OCI-LY3 (cell line): ENCODE measurements at regions not wholly inside any gene's neighbourhood (a gene's known extent, or its start where the extent isn't known, plus 50 kb on each side); places are given as distances from the start of the nearest gene placed in this dataset.
"Not testable (repeated sequence)": the region's sequence is repeated elsewhere in the genome, so short reads cannot be mapped to it uniquely, and the experiment has no call there.

ENCODE experiments used
- H2AFZ ChIP-seq: fragments of 200-600, 300-600 bp; shearing (Covaris generic); 2 replicates; pipeline ENCODE4 v1.6.0; 2014; ENCODE audit warnings: antibody characterized with exemption, low read depth, low read length
- H3K27ac ChIP-seq: fragments of 200-600, 300-600 bp; sonication (generic); 2 replicates; pipeline ENCODE4 v1.5.1; 2014; ENCODE audit warnings: mild to moderate bottlenecking, low read length, moderate library complexity, mixed read lengths
- H3K27me3 ChIP-seq: fragments of 200-600, 300-600 bp; sonication (generic); 2 replicates; pipeline ENCODE4 v1.6.1; 2014; ENCODE audit warnings: low read depth, low read length, mixed read lengths
- H3K36me3 ChIP-seq: fragments of 200-600, 300-600 bp; sonication (generic); replicated peaks from 2 replicates; pipeline ENCODE3; 2014; ENCODE audit warnings: low read depth, low read length, mixed read lengths
- H3K4me1 ChIP-seq: fragments of 300-600, 200-600 bp; sonication (generic); 2 replicates; pipeline ENCODE4 v1.6.1; 2014; ENCODE audit warnings: low read length, mixed read lengths
- H3K4me2 ChIP-seq: fragments of 200-600, 300-600 bp; sonication (generic); 2 replicates; pipeline ENCODE4 v1.6.1; 2014; ENCODE audit warnings: low read length, mixed read lengths
- H3K4me3 ChIP-seq: fragments of 300-600, 200-600 bp; sonication (generic); 2 replicates; pipeline ENCODE4 v1.5.1; 2014; ENCODE audit warnings: antibody characterized with exemption, mild to moderate bottlenecking, low read length, moderate library complexity
- H3K79me2 ChIP-seq: fragments of 300-600, 200-600 bp; shearing (Covaris generic); 2 replicates; pipeline ENCODE4 v1.6.1; 2014; ENCODE audit warnings: mild to moderate bottlenecking, low read length, mixed read lengths
- H3K9ac ChIP-seq: fragments of 300-600, 200-600 bp; shearing (Covaris generic); 2 replicates; pipeline ENCODE4 v1.6.0; 2014; ENCODE audit warnings: mild to moderate bottlenecking, low read length, moderate library complexity
- H3K9me3 ChIP-seq: fragments of 200-600, 300-600 bp; shearing (Covaris generic); 2 replicates; pipeline ENCODE4 v1.6.1; 2014; ENCODE audit warnings: low read length, mixed read lengths; ENCODE audit not compliant: insufficient read depth
- H4K20me1 ChIP-seq: fragments of 200-600, 300-600 bp; sonication (generic); 2 replicates; pipeline ENCODE4 v1.6.1; 2016; ENCODE audit warnings: low read length, mixed read lengths; ENCODE audit not compliant: insufficient read depth
- EZH2phosphoT487 ChIP-seq: fragments of 200-600 bp; shearing (Covaris generic); IDR thresholded peaks from 2 replicates; pipeline ENCODE4 v1.6.1; 2018; ENCODE audit warnings: antibody characterized with exemption, mixed run types, low read depth
- TF ChIP-seq, protein P1 (sequence below): fragments of 200-600, 300-600 bp; sonication (generic); IDR thresholded peaks from 2 replicates; pipeline ENCODE4 v1.5.1; 2014; ENCODE audit warnings: antibody characterized with exemption, low read length, low read depth

DNA sequence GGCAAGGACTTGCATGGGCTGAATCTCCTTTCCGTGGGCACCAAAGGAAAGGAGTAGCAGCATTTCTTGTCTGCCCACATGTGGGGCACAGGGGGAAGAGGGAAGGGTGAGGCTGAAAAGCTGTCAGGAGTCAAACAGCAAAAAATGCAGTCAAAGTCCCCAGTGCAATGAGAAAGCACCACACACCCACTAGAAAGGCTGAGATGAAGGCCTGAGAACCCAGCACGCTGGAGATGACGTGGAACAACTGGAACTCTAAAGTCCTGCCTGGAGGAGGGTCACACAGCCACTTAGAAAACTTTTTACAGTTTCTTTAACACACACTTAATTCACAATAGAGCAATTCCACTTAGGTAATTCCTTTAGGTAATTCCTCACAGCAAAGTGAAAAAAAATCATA is 94.6 kb upstream of the IGFBPL1 start:
- H3K4me3 ChIP-seq, result no peak overlapping the region
- no peaks in the 10 kb centered on the region for H3K9me3 ChIP-seq
- no peaks in the 10 kb centered on the region for H3K79me2 ChIP-seq
- TF ChIP-seq EZH2phosphoT487, result no peak
- TF ChIP-seq, protein P1, sequence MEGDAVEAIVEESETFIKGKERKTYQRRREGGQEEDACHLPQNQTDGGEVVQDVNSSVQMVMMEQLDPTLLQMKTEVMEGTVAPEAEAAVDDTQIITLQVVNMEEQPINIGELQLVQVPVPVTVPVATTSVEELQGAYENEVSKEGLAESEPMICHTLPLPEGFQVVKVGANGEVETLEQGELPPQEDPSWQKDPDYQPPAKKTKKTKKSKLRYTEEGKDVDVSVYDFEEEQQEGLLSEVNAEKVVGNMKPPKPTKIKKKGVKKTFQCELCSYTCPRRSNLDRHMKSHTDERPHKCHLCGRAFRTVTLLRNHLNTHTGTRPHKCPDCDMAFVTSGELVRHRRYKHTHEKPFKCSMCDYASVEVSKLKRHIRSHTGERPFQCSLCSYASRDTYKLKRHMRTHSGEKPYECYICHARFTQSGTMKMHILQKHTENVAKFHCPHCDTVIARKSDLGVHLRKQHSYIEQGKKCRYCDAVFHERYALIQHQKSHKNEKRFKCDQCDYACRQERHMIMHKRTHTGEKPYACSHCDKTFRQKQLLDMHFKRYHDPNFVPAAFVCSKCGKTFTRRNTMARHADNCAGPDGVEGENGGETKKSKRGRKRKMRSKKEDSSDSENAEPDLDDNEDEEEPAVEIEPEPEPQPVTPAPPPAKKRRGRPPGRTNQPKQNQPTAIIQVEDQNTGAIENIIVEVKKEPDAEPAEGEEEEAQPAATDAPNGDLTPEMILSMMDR, result no peak
- H3K36me3 ChIP-seq, result no peaks in the 10 kb centered on the region
- H3K27me3 ChIP-seq, result no peaks in the 10 kb centered on the region
- no peak overlapping the region for H2AFZ ChIP-seq
- peaks cover 9% of the 10 kb centered on the region for H3K4me1 ChIP-seq
- no peak overlapping the region for H3K27ac ChIP-seq
- no peak overlapping the region for H3K4me2 ChIP-seq
- H4K20me1 ChIP-seq, result no peaks in the 10 kb centered on the region
- H3K9ac ChIP-seq, result no peak overlapping the region

DNA sequence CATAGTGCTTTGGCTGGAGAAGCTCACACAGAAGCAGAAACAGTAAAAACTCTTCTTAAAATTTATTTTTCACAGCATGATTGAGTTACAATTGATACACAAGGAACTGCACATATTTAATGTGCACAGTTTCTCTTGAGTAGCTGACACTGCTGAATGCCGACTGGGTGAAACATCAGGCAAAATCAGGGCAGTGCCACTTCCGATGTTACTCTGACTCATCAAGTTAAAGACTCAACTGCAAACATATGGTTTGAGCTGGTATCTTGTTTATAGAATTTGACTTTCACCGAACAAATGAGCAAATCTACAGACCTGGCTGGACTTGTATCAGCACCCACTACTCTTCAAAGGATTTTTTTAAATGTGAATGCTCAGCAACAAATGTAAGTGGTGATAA is 92.0 kb upstream of the IGFBPL1 start:
- H3K27me3 ChIP-seq, H3K79me2 ChIP-seq, H3K4me3 ChIP-seq, H3K9ac ChIP-seq, H4K20me1 ChIP-seq, H3K36me3 ChIP-seq, H3K27ac ChIP-seq, H3K4me1 ChIP-seq, H3K9me3 ChIP-seq: not testable (repeated sequence)
- H3K4me2 ChIP-seq, result peak overlapping the region; percentile 25; the same call in 1 of the 2 replicates
- 0 out of 2 replicates have a peak overlapping the region, but pooled peaks have one; percentile 6 for H2AFZ ChIP-seq

DNA sequence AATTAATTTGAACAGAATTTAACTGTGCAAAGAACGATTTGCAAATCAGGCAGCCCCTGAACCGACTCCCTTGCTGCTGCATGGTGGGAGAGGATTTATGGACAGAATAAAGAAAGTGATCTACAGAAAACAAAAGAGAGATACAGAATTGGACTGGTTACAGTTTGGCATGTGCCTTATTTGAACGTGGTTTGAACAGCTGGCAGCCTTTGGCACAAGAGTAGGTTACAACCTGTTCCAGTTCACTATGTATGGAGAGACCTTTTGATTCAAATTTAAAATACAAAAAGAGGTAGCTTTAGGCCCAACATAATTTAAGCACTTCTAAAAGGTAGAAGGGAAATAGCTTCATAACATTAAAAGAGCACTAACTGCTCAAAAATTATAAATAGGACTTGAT is 90.8 kb upstream of the IGFBPL1 start:
- not testable (repeated sequence) for H3K27ac ChIP-seq, H2AFZ ChIP-seq, H3K27me3 ChIP-seq, H3K4me2 ChIP-seq, H3K4me3 ChIP-seq, H3K79me2 ChIP-seq, H3K36me3 ChIP-seq, H3K9me3 ChIP-seq, H3K9ac ChIP-seq, H4K20me1 ChIP-seq, H3K4me1 ChIP-seq

DNA sequence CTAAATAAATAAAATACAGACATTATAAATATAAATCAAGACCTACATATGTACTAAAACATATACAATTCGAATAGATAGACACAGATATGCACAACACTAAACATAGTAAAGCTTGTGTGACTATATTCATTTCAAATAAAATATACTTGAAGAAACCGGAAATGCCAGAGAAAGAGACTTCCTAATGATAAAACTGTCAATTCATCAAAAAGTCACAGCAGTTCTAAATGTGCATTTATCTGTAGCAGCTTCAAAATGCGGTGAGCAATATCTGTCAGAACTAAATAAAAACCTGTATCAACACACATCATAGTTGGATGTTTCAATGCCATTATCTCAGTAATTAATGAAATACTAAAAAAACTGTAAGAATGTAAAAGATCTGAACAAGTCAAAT is 86.1 kb upstream of the IGFBPL1 start:
- H3K27me3 ChIP-seq, H3K9me3 ChIP-seq, H3K4me2 ChIP-seq, H3K27ac ChIP-seq, H2AFZ ChIP-seq, H3K4me1 ChIP-seq, H3K36me3 ChIP-seq, H3K9ac ChIP-seq, H4K20me1 ChIP-seq, H3K4me3 ChIP-seq, H3K79me2 ChIP-seq: not testable (repeated sequence)

DNA sequence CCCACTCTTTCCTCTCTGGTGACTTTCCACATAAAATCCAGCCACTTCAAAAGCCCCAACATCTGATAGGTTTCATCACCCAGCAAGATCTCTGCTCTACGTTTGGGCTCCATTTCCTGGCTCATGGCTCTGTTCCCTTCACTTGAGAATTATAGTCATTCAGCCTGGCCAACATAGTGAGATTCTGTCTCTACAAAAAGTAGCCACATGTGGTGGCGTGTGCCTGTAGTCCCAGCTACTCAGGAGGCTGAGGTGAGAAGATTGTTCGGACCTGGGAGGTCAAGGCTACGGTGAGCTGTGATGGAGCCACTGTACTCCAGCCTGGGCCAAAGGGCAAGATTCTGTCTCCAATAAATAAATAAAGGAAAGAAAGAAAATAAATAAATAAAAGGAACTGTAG is 83.3 kb upstream of the IGFBPL1 start:
- Histone ChIP-seq H3K9me3 (no peaks in the 10 kb centered on the region), H3K9ac (no peak overlapping the region), H2AFZ (no peak overlapping the region), H3K4me1 (no peaks in the 10 kb centered on the region), H3K36me3 (no peaks in the 10 kb centered on the region), H3K27me3 (no peaks in the 10 kb centered on the region), H3K79me2 (no peaks in the 10 kb centered on the region), H4K20me1 (no peaks in the 10 kb centered on the region), H3K27ac (no peak overlapping the region), H3K4me2 (no peak overlapping the region), H3K4me3 (no peak overlapping the region)
- no peak for TF ChIP-seq EZH2phosphoT487
- TF ChIP-seq, protein P1, result no peak

DNA sequence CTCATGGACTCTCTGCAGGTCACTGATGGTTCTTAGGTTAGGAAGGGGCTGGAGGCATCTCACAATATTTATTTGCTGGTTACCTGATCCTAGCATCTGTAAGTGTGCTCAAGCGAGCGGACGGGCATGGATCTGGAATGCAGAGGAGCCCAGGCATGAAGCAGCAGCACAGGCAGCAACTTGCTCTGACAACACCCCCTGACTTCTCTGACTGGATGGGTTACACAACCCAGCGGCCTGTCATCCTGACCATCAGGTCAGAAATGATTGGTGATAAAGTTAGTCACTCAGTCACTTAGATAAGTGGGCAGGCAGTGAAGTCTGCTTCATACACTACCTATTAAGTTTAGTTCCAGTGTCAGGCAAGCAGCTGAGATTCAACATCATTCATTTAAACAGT is 75.9 kb upstream of the IGFBPL1 start:
- H3K9ac ChIP-seq, H3K27me3 ChIP-seq, H3K9me3 ChIP-seq, H3K4me3 ChIP-seq, H4K20me1 ChIP-seq, H3K4me1 ChIP-seq, H3K27ac ChIP-seq, H3K36me3 ChIP-seq, H3K4me2 ChIP-seq, H3K79me2 ChIP-seq, H2AFZ ChIP-seq: not testable (repeated sequence)

DNA sequence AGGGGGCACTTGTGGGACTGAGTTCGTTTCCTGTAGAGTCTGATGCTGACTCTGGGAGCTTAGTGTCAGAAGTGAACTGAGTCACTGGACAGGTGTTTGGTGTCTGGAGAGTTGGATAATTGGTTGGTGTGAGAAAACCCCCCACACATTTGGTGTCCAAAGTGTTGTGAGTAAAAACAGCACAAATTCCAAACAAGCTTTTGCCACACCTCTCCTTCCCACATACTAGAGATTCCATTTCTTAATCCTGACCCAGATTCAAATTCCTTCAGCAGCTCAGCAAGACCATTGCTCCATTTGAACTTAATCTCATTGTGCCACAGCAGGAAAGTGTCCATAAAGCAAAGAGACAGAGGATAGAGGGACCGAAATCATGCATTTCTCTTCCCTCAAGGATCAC is 74.3 kb upstream of the IGFBPL1 start:
- not testable (repeated sequence) for H3K79me2 ChIP-seq, H3K4me2 ChIP-seq, H3K27ac ChIP-seq, H3K9me3 ChIP-seq, H3K36me3 ChIP-seq, H2AFZ ChIP-seq, H3K4me3 ChIP-seq, H4K20me1 ChIP-seq, H3K27me3 ChIP-seq, H3K4me1 ChIP-seq, H3K9ac ChIP-seq
